Stomach (tissue), 8 donors: ENCODE measurements at regions not wholly inside any gene's neighbourhood (a gene's known extent, or its start where the extent isn't known, plus 50 kb on each side); places are given as distances from the start of the nearest gene placed in this dataset.
A peak's percentile ranks its signal among the peaks of the same experiment; 100 is the strongest.

Source experiments
- DNase-seq, 2 donors: peaks; one replicate each; pipeline versions ENCODE4 v3.0.0 to v3.0.0-alpha.2; 2013 to 2019
- H3K27ac ChIP-seq, 5 donors: fragments of 200-600 bp in 4 of 5; sonication (generic) in 4 of 5; one replicate each; pipeline ENCODE4 v1.5.1; 2013 to 2019; ENCODE audit warnings: mild to moderate bottlenecking in 1 of 5, moderate library complexity in 1 of 5
- H3K27me3 ChIP-seq, 3 donors: fragments of 200-600 bp; sonication (generic); one replicate each; pipeline ENCODE4 v1.5.1; 2017 to 2019; ENCODE audit warnings: mixed run types in 1 of 3
- H3K36me3 ChIP-seq, 4 donors: fragments of 200-600 bp; sonication (generic); 1 replicate in 3 of 4; 2 replicates in 1 of 4; pipeline ENCODE4 v1.5.1; 2016 to 2019
- H3K4me1 ChIP-seq, 4 donors: fragments of 200-600 bp; sonication (generic); one replicate each; pipeline ENCODE4 v1.5.1; 2016 to 2019
- H3K4me3 ChIP-seq, 4 donors: fragments of 200-600 bp; sonication (generic) in 3 of 4; one replicate each; pipeline ENCODE4 v1.5.1; 2016 to 2019; ENCODE audit warnings: mild to moderate bottlenecking in 1 of 4
- H3K9me3 ChIP-seq, 4 donors: fragments of 200-600 bp; sonication (generic); one replicate each; pipeline ENCODE4 v1.5.1; 2016 to 2019
- CTCF ChIP-seq, 7 experiments: fragments of 450-650 bp in 4 of 7; fragments of 200-600 bp in 3 of 7; sonication (generic) in 3 of 7; IDR thresholded peaks; one replicate each; pipeline ENCODE4 v1.5.1; 2016 to 2019; ENCODE audit warnings: antibody characterized with exemption in 7 of 7, control low read depth in 2 of 7, mild to moderate bottlenecking in 1 of 7
- EP300 ChIP-seq: sonication (generic); formaldehyde crosslinking; IDR thresholded peaks from one replicate; pipeline ENCODE4 v1.6.1; 2017; ENCODE audit warnings: antibody characterized with exemption
- POLR2A ChIP-seq, 4 donors: fragments of 450-650 bp; IDR thresholded peaks; one replicate each; pipeline ENCODE4 v1.6.1; 2016; ENCODE audit warnings: antibody characterized with exemption in 4 of 4, control low read depth in 2 of 4, mild to moderate bottlenecking in 1 of 4, moderate library complexity in 1 of 4
- POLR2AphosphoS5 ChIP-seq, 3 donors: sonication (generic); formaldehyde crosslinking; IDR thresholded peaks; one replicate each; pipeline ENCODE4 v1.6.1; 2016; ENCODE audit warnings: antibody characterized with exemption in 3 of 3
- WGBS, 5 donors: extraction: QIAGEN DNeasy Blood & Tissue Kit in 3 of 5; methylation state at CpG; one replicate each; pipeline versions ENCODE4 v1.1.5 to v1.1.7; 2013 to 2018; 5-methylcytosine and 5-hydroxymethylcytosine counted together
- intact Hi-C: fragments of 100-400 bp; cut with DNase I; formaldehyde crosslinking; loops from one replicate; pipeline ENCODE4 v1.15.1; 2023; ENCODE audit warnings: low total_unique reads
- donor health status: healthy with polysubstance abuse.
- donor health status: Bipolar disorder and iron deficiency.
- donor health status: healthy.

GRCh38 chr20:52083627-52084232 is 107.8 kb downstream of the ZFP64 start:
- peak; percentile 59 to 88 for DNase-seq
- intact Hi-C loops: no loop called here
- H3K4me1 ChIP-seq: no peaks in the 10 kb centered on the region
- TF ChIP-seq EP300 (no peak), POLR2AphosphoS5 (IDR thresholded peaks at IDR 0.05) (no peak), CTCF (IDR thresholded peaks at IDR 0.05) (peak in 4 of 7 experiments; percentile 17 to 26 (median 21))
- WGBS, 5 donors: 35 to 42% (median 37%) methylated on average over 11 of the region's 11 CpGs
- no peaks in the 10 kb centered on the region for H3K27me3 ChIP-seq
- H3K27ac ChIP-seq: no peak overlapping the region
- H3K9me3 ChIP-seq: peaks cover 0 to 16% (median 12%) of the 10 kb centered on the region in 4 donors
- peaks cover 0 to 38% (median 27%) of the 10 kb centered on the region in 4 donors for H3K36me3 ChIP-seq
- H3K4me3 ChIP-seq: no peak overlapping the region

GRCh38 chr20:52082612-52083011 is 109.0 kb downstream of the ZFP64 start:
- H3K9me3 ChIP-seq: peaks cover 0 to 11% (median 8%) of the 10 kb centered on the region in 4 donors
- intact Hi-C loops: no loop called here
- H3K4me1 ChIP-seq: no peaks in the 10 kb centered on the region
- DNase-seq: no peak
- TF ChIP-seq POLR2A (IDR thresholded peaks at IDR 0.05): no peak
- no peak for TF ChIP-seq EP300
- TF ChIP-seq POLR2AphosphoS5 (IDR thresholded peaks at IDR 0.05): no peak
- no peak for TF ChIP-seq CTCF (IDR thresholded peaks at IDR 0.05)
- no peaks in the 10 kb centered on the region for H3K27me3 ChIP-seq
- peaks cover 0 to 27% (median 17%) of the 10 kb centered on the region in 4 donors for H3K36me3 ChIP-seq
- H3K27ac ChIP-seq: no peak overlapping the region
- no peak overlapping the region for H3K4me3 ChIP-seq

- intact Hi-C loops: no loop called here
- no peak overlapping the region for H3K4me3 ChIP-seq
- H3K27ac ChIP-seq: no peak overlapping the region
- TF ChIP-seq POLR2AphosphoS5 (IDR thresholded peaks at IDR 0.05): no peak
- no peak for TF ChIP-seq POLR2A (IDR thresholded peaks at IDR 0.05)
- no peak for TF ChIP-seq CTCF (IDR thresholded peaks at IDR 0.05)
- TF ChIP-seq EP300: no peak
- WGBS, 5 donors: 65 to 85% (median 81%) methylated on average over 2 of the region's 2 CpGs
- no peaks in the 10 kb centered on the region for H3K27me3 ChIP-seq
- no peak for DNase-seq
- no peaks in the 10 kb centered on the region for H3K4me1 ChIP-seq
- peaks cover 0 to 19% (median 10%) of the 10 kb centered on the region in 4 donors for H3K36me3 ChIP-seq
- H3K9me3 ChIP-seq: peaks cover 0 to 3% (median 1%) of the 10 kb centered on the region in 4 donors
Measured at GRCh38 chr20:52081791-52082190, 109.8 kb downstream of the ZFP64 start.

GRCh38 chr20:52081066-52081465 is 110.5 kb downstream of the ZFP64 start:
- no peaks in the 10 kb centered on the region for H3K9me3 ChIP-seq
- intact Hi-C loops: no loop called here

More at GRCh38 chr20:52081066-52081465, 110.5 kb downstream of the ZFP64 start:
- Histone ChIP-seq H3K27ac (no peak overlapping the region), H3K4me3 (no peak overlapping the region), H3K4me1 (no peaks in the 10 kb centered on the region), H3K36me3 (peaks cover 0 to 17% (median 10%) of the 10 kb centered on the region in 4 donors), H3K27me3 (no peaks in the 10 kb centered on the region)
- DNase-seq: no peak
- TF ChIP-seq POLR2A (IDR thresholded peaks at IDR 0.05): no peak
- no peak for TF ChIP-seq CTCF (IDR thresholded peaks at IDR 0.05)
- TF ChIP-seq POLR2AphosphoS5 (IDR thresholded peaks at IDR 0.05): no peak
- TF ChIP-seq EP300: no peak
- 41 to 63% (median 58%) methylated on average over 5 of the region's 5 CpGs for WGBS, 5 donors
